Type B pancreatic cell (in vitro differentiated cells): ENCODE measurements at regions not wholly inside any gene's neighbourhood (a gene's known extent, or its start where the extent isn't known, plus 50 kb on each side); places are given as distances from the start of the nearest gene placed in this dataset.

Experiments used
- DNase-seq: peaks from one replicate; pipeline ENCODE4 v3.0.0; 2021; ENCODE audit warnings: mixed read lengths; ENCODE audit not compliant: unreplicated experiment; ENCODE audit errors: extremely low spot score
- H3K27ac Mint-ChIP-seq: 2 replicates; pipeline ENCODE4 v1.8.0; 2021; ENCODE audit warnings: mild to moderate bottlenecking, mixed read lengths
- H3K27me3 Mint-ChIP-seq: 2 replicates; pipeline ENCODE4 v1.8.0; 2021; ENCODE audit warnings: mixed read lengths
- H3K36me3 Mint-ChIP-seq: 2 replicates; pipeline ENCODE4 v1.8.0; 2021; ENCODE audit warnings: mixed read lengths
- H3K4me1 Mint-ChIP-seq: one replicate; pipeline ENCODE4 v1.8.0; 2021; ENCODE audit warnings: mixed read lengths; ENCODE audit not compliant: unreplicated experiment
- H3K4me3 Mint-ChIP-seq: 2 replicates; pipeline ENCODE4 v1.8.0; 2021; ENCODE audit warnings: mild to moderate bottlenecking, mixed read lengths
- H3K9me3 Mint-ChIP-seq: 2 replicates; pipeline ENCODE4 v1.8.0; 2021; ENCODE audit warnings: mixed read lengths
- TF ChIP-seq, protein P1 (sequence below): fragments of 200-600 bp; sonication (generic); conservative IDR thresholded peaks from 2 replicates; pipeline ENCODE4 v1.5.0; 2021; ENCODE audit warnings: antibody characterized with exemption, mild to moderate bottlenecking

DNA sequence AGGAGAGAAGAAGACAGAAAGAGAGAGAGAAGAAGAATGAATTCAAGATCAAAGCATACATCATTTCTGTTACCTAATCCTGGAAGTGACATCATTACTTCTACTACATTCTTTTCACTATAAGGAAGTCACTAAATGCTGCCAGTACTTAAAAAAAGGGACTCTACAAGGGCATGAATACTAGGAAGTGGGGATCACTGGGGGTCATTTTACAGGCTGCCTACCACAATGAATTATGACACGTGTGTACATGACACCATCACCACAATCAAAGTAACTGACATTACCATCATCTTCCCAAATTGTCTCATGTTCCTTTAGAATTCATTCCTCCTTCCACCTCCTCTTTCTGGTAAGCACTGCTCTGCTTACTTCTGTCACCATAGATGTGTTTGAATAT, 227.0 kb downstream of the CPE start:
- H3K4me1 Mint-ChIP-seq: peaks cover 1% of the 10 kb centered on the region
- H3K27me3 Mint-ChIP-seq: peaks cover 9% of the 10 kb centered on the region
- no peak overlapping the region for H3K4me3 Mint-ChIP-seq
- DNase-seq: no peak
- H3K9me3 Mint-ChIP-seq: no peaks in the 10 kb centered on the region
- TF ChIP-seq, protein P1, sequence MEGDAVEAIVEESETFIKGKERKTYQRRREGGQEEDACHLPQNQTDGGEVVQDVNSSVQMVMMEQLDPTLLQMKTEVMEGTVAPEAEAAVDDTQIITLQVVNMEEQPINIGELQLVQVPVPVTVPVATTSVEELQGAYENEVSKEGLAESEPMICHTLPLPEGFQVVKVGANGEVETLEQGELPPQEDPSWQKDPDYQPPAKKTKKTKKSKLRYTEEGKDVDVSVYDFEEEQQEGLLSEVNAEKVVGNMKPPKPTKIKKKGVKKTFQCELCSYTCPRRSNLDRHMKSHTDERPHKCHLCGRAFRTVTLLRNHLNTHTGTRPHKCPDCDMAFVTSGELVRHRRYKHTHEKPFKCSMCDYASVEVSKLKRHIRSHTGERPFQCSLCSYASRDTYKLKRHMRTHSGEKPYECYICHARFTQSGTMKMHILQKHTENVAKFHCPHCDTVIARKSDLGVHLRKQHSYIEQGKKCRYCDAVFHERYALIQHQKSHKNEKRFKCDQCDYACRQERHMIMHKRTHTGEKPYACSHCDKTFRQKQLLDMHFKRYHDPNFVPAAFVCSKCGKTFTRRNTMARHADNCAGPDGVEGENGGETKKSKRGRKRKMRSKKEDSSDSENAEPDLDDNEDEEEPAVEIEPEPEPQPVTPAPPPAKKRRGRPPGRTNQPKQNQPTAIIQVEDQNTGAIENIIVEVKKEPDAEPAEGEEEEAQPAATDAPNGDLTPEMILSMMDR: no peak
- H3K27ac Mint-ChIP-seq: no peak overlapping the region
- H3K36me3 Mint-ChIP-seq: no peaks in the 10 kb centered on the region

DNA sequence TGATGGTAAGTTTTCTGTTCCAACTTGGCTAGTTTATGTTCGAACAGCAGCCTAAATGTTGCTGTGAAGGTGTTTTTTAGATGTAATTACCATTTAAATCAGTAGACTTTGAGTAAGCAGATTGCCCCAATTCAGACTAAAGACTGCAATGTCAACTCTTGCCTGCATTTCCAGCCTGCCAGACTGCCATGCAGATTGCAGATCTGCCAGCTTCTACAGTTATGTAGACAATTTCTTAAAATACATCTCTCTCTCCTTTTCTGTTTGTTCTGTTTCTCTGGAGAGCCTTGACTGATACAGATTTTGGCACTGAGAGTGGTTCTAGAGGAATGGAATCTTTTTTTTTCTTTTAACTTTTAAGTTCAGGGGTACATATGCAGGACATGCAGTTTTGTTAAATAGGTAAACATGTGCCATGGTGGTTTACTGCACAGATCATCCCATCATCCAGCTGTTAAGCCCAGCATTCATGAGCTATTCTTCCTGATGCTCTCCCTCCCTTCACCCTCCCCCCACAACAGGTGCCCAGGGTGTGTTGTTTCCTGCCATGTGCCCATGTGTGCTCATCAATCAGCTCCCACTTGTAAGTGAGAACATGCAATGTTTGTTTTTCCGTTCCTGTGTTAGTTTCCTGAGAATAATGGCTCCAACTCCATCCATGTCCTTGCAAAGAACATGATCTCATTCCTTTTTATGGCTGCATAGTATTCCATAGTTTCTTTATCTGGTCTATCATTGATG, 227.8 kb downstream of the CPE start:
- H3K9me3 Mint-ChIP-seq: no peaks in the 10 kb centered on the region
- H3K27me3 Mint-ChIP-seq: peaks cover 9% of the 10 kb centered on the region
- no peak for DNase-seq
- H3K4me3 Mint-ChIP-seq: no peak overlapping the region
- H3K27ac Mint-ChIP-seq: no peak overlapping the region
- H3K4me1 Mint-ChIP-seq: peaks cover 6% of the 10 kb centered on the region
- no peaks in the 10 kb centered on the region for H3K36me3 Mint-ChIP-seq
- TF ChIP-seq, protein P1: no peak

DNA sequence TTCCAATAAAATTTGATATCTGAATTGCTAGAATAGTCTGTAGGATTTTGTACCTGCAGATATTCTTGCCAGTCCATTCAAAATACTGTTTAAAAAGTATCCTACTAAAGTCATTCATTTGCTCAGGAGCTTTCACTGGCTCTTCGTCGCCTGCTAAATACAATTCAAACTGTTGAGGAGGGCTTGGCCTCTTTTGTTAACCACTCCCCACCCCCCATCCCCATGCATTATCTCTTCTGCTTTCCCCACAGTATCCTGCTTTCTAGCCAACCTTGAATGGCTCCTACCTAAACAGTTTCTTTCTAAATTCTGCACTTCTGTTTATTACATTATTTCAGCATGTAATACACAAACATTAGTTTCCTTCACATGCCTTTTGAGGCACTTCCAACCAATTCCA, 230.8 kb downstream of the CPE start:
- TF ChIP-seq, protein P1: no peak
- Mint-ChIP-seq H3K27ac (no peak overlapping the region), H3K36me3 (no peaks in the 10 kb centered on the region), H3K4me1 (peaks cover 6% of the 10 kb centered on the region), H3K27me3 (peaks cover 8% of the 10 kb centered on the region), H3K9me3 (no peaks in the 10 kb centered on the region), H3K4me3 (no peak overlapping the region)
- DNase-seq: no peak

DNA sequence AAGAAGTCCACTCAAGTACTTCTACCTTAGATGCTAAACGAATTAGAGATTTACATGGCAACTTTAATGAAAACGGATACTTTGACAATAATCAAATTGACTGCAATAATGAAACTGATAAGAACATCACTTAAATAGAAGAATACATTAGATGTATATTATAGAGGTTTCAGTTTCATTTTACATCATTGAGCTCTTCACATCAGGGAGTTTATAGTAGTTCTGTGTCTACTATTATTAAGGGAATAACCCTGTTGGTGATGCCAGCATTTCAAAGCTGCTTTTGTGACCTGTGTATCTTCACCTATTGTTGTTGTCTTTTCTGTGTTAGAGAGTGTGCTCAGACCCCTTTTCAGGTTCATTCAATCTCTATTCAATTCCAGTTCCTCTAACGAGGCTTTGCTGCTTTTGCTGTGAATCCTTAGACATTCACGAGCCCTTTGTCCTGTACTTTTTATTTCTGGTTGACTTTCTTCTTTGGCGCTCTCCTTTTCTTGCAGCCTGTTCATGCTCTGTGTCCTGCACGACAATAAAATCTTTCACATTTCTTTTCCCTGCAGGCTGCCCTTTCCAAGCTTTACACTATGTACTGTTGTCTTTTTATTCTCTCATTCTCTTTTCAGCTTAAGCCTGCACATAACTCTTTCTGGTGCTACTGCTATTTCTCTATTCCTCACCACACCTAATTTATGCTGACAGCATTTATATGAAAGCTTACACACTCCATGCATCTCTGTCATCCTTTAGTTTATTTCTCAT, 232.1 kb downstream of the CPE start:
- H3K27ac Mint-ChIP-seq: no peak overlapping the region
- H3K36me3 Mint-ChIP-seq: no peaks in the 10 kb centered on the region
- TF ChIP-seq, protein P1: no peak
- no peak for DNase-seq
- H3K9me3 Mint-ChIP-seq: no peaks in the 10 kb centered on the region
- peaks cover 3% of the 10 kb centered on the region for H3K27me3 Mint-ChIP-seq
- H3K4me1 Mint-ChIP-seq: peaks cover 6% of the 10 kb centered on the region
- H3K4me3 Mint-ChIP-seq: no peak overlapping the region

DNA sequence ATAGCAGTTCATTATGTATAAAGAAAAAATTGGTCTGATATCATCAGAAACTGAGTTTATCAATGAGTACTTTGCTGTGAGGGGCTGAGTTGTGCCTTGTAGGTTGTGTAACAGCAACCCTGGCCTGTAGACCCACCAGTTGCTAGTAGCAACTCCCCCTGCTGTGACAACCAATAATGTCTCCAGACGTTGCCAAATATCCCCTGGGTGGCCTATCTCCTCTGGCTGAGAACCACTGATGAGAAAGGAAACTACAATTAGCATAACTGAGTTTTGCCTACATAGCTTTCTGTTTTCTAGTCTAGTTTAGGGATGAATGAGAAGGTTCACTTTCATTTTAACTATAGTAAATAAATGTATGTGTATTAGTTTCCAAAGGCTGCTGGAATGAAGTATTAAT, 234.1 kb downstream of the CPE start:
- H3K27me3 Mint-ChIP-seq: no peaks in the 10 kb centered on the region
- DNase-seq: no peak
- no peaks in the 10 kb centered on the region for H3K36me3 Mint-ChIP-seq
- no peak overlapping the region for H3K27ac Mint-ChIP-seq
- H3K4me1 Mint-ChIP-seq: peaks cover 6% of the 10 kb centered on the region
- TF ChIP-seq, protein P1: no peak
- H3K4me3 Mint-ChIP-seq: no peak overlapping the region
- H3K9me3 Mint-ChIP-seq: no peaks in the 10 kb centered on the region
